ENCODE measurements at regions not wholly inside any gene's neighbourhood (a gene's known extent, or its start where the extent isn't known, plus 50 kb on each side); places are given as distances from the start of the nearest gene placed in this dataset.

GRCh38 chr16:86306811-86307513 is 203.4 kb upstream of the FOXF1 start:
- no peak for TF ChIP-seq POLR2A (IDR thresholded peaks at IDR 0.05)
- TF ChIP-seq, protein P1, sequence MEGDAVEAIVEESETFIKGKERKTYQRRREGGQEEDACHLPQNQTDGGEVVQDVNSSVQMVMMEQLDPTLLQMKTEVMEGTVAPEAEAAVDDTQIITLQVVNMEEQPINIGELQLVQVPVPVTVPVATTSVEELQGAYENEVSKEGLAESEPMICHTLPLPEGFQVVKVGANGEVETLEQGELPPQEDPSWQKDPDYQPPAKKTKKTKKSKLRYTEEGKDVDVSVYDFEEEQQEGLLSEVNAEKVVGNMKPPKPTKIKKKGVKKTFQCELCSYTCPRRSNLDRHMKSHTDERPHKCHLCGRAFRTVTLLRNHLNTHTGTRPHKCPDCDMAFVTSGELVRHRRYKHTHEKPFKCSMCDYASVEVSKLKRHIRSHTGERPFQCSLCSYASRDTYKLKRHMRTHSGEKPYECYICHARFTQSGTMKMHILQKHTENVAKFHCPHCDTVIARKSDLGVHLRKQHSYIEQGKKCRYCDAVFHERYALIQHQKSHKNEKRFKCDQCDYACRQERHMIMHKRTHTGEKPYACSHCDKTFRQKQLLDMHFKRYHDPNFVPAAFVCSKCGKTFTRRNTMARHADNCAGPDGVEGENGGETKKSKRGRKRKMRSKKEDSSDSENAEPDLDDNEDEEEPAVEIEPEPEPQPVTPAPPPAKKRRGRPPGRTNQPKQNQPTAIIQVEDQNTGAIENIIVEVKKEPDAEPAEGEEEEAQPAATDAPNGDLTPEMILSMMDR (IDR thresholded peaks at IDR 0.05): no peak

Data from testis (tissue), 2 donors.